OCI-LY7 (cell line): ENCODE measurements at regions not wholly inside any gene's neighbourhood (a gene's known extent, or its start where the extent isn't known, plus 50 kb on each side); places are given as distances from the start of the nearest gene placed in this dataset.

ENCODE experiments used
- BruUV-seq: library from RNA; stranded (reverse); fragments of 400-500 nt; replicated peaks from 2 replicates; lab custom pipeline; 2021; lab: Mats Ljungman, UMichigan
- CTCF ChIA-PET: fragments of 300-600 bp; sonication (Branson Sonifier 250); formaldehyde crosslinking; loops from one replicate; lab custom pipeline; 2022; ENCODE audit warnings: antibody characterized with exemption; ENCODE audit not compliant: unreplicated experiment; lab: Charles Lee
- POLR2A ChIA-PET: fragments of 300-600 bp; sonication (Branson Sonifier 250); formaldehyde crosslinking; loops from one replicate; lab custom pipeline; 2022; ENCODE audit warnings: antibody characterized with exemption; lab: Charles Lee
- DNase-seq: peaks from one replicate; pipeline ENCODE4 v3.0.0-alpha.2; 2015; ENCODE audit warnings: low spot score
- H2AFZ ChIP-seq: fragments of 200-600 bp; sonication (generic), shearing (Covaris generic); 2 replicates; pipeline ENCODE4 v1.6.1; 2014; ENCODE audit warnings: mild to moderate bottlenecking, antibody characterized with exemption, low read length, moderate library complexity
- H3K27ac ChIP-seq: fragments of 200-600 bp; sonication (generic); 2 replicates; pipeline ENCODE4 v1.5.1; 2014; ENCODE audit warnings: mixed run types, low read depth, mild to moderate bottlenecking, moderate library complexity, low read length, inconsistent platforms; ENCODE audit not compliant: poor library complexity, severe bottlenecking
- H3K36me3 ChIP-seq: fragments of 200-600 bp; sonication (generic); 2 replicates; pipeline ENCODE4 v1.6.1; 2014; ENCODE audit warnings: mild to moderate bottlenecking, antibody characterized with exemption, low read length, moderate library complexity, mixed read lengths; ENCODE audit not compliant: insufficient read depth
- H3K4me1 ChIP-seq: fragments of 200-600 bp; sonication (generic); 2 replicates; pipeline ENCODE4 v1.5.1; 2014; ENCODE audit warnings: mild to moderate bottlenecking, low read length; ENCODE audit not compliant: insufficient read depth, poor library complexity, severe bottlenecking
- H3K4me2 ChIP-seq: fragments of 200-600 bp; sonication (generic); 2 replicates; pipeline ENCODE4 v1.6.1; 2014; ENCODE audit warnings: mild to moderate bottlenecking, low read length
- H3K4me3 ChIP-seq: fragments of 200-600 bp; sonication (generic); 2 replicates; pipeline ENCODE4 v1.5.1; 2014; ENCODE audit warnings: mild to moderate bottlenecking, low read depth, low read length; ENCODE audit not compliant: poor library complexity, severe bottlenecking
- H3K79me2 ChIP-seq: fragments of 200-600 bp; sonication (generic); 2 replicates; pipeline ENCODE4 v1.6.1; 2016; ENCODE audit warnings: low read depth, mild to moderate bottlenecking, low read length, moderate library complexity, mixed read lengths; ENCODE audit not compliant: insufficient read depth
- H3K9me2 ChIP-seq: fragments of 200-600 bp; sonication (generic); 2 replicates; pipeline ENCODE4 v1.6.1; 2016; ENCODE audit warnings: mild to moderate bottlenecking, low read length, mixed read lengths; ENCODE audit not compliant: insufficient read depth
- H3K9me3 ChIP-seq: fragments of 200-600 bp; sonication (generic); 2 replicates; pipeline ENCODE4 v1.6.1; 2014; ENCODE audit warnings: mild to moderate bottlenecking, mixed run types, low read length, mixed read lengths
- H4K20me1 ChIP-seq: fragments of 200-600 bp; sonication (generic); 2 replicates; pipeline ENCODE4 v1.6.1; 2014; ENCODE audit warnings: mild to moderate bottlenecking, antibody characterized with exemption, low read length, moderate library complexity, mixed read lengths; ENCODE audit not compliant: insufficient read depth
- EZH2phosphoT487 ChIP-seq: fragments of 200-600 bp; sonication (generic); IDR thresholded peaks from 2 replicates; pipeline ENCODE4 v1.6.1; 2018; ENCODE audit warnings: low read depth, borderline replicate concordance, mild to moderate bottlenecking, mixed run types, antibody characterized with exemption, low read length, moderate library complexity, mixed read lengths
- intact Hi-C: fragments of 100-400 bp; cut with micrococcal nuclease; formaldehyde crosslinking; loops from one replicate; pipeline ENCODE4 v1.10.0; 2022; ENCODE audit not compliant: unreplicated experiment
- TF ChIP-seq, protein P1 (sequence below): fragments of 200-600 bp; sonication (generic); conservative IDR thresholded peaks from 2 replicates; pipeline ENCODE4 v1.5.1; 2014; ENCODE audit warnings: mild to moderate bottlenecking, antibody characterized with exemption, low read length, moderate library complexity, mixed read lengths

- no peak overlapping the region for H3K4me2 ChIP-seq
- DNase-seq, result no peak
- ChIA-PET CTCF (no interaction called here), POLR2A (interaction anchor here (0.6 kb wide), 1 partner anchor 46 kb away, joined by 3 read pairs; no protein-coding TSS in a partner anchor)
- BruUV-seq, result no TSS peak
- H3K4me1 ChIP-seq, result no peaks in the 10 kb centered on the region
- no peaks in the 10 kb centered on the region for H4K20me1 ChIP-seq
- H2AFZ ChIP-seq, result no peak overlapping the region
- H3K4me3 ChIP-seq, result no peak overlapping the region
- no peaks in the 10 kb centered on the region for H3K9me3 ChIP-seq
- no peaks in the 10 kb centered on the region for H3K79me2 ChIP-seq
- no peaks in the 10 kb centered on the region for H3K36me3 ChIP-seq
- no peak overlapping the region for H3K27ac ChIP-seq
- no peak for TF ChIP-seq EZH2phosphoT487
- TF ChIP-seq, protein P1, sequence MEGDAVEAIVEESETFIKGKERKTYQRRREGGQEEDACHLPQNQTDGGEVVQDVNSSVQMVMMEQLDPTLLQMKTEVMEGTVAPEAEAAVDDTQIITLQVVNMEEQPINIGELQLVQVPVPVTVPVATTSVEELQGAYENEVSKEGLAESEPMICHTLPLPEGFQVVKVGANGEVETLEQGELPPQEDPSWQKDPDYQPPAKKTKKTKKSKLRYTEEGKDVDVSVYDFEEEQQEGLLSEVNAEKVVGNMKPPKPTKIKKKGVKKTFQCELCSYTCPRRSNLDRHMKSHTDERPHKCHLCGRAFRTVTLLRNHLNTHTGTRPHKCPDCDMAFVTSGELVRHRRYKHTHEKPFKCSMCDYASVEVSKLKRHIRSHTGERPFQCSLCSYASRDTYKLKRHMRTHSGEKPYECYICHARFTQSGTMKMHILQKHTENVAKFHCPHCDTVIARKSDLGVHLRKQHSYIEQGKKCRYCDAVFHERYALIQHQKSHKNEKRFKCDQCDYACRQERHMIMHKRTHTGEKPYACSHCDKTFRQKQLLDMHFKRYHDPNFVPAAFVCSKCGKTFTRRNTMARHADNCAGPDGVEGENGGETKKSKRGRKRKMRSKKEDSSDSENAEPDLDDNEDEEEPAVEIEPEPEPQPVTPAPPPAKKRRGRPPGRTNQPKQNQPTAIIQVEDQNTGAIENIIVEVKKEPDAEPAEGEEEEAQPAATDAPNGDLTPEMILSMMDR, result no peak
- no peaks in the 10 kb centered on the region for H3K9me2 ChIP-seq
- intact Hi-C loops, result no loop called here
Measured at GRCh38 chr1:75010547-75010946, 123.6 kb upstream of the LHX8 start.

- Histone ChIP-seq H2AFZ (no peak overlapping the region), H3K9me3 (no peaks in the 10 kb centered on the region), H3K27ac (no peak overlapping the region), H3K9me2 (no peaks in the 10 kb centered on the region), H3K4me2 (no peak overlapping the region), H4K20me1 (no peaks in the 10 kb centered on the region), H3K36me3 (no peaks in the 10 kb centered on the region), H3K4me3 (no peak overlapping the region), H3K79me2 (no peaks in the 10 kb centered on the region), H3K4me1 (no peaks in the 10 kb centered on the region)
- BruUV-seq, result no TSS peak
- DNase-seq, result no peak
- TF ChIP-seq EZH2phosphoT487, result no peak
- TF ChIP-seq, protein P1, result no peak
- intact Hi-C loops, result no loop called here
- ChIA-PET POLR2A (no interaction called here), CTCF (no interaction called here)
Measured at GRCh38 chr1:75014250-75014649, 119.9 kb upstream of the LHX8 start.

DNA sequence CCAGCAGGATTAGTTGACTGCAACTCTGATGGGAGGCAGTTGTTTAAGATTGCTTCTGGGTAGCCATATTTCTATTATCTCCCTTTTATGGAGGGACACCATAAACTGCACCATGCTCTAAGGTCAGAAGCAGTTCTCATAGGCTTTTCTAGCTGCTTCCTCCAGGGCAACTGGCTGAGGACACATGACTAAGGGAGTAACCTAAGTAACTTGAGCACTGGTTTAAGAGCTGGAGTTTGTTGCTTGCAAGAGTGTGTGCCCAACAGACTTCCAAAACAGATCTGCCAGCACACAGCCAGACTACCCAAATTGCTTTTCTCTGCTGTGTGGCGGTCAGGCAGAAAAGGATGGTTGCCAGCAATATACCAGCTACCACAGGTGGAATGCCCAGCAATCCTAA is 111.2 kb upstream of the LHX8 start:
- TF ChIP-seq EZH2phosphoT487, result no peak
- TF ChIP-seq, protein P1, result no peak
- BruUV-seq, result no TSS peak
- Histone ChIP-seq H3K36me3 (no peaks in the 10 kb centered on the region), H3K27ac (no peak overlapping the region), H3K4me3 (no peak overlapping the region), H3K9me2 (no peaks in the 10 kb centered on the region), H3K79me2 (no peaks in the 10 kb centered on the region), H3K9me3 (no peaks in the 10 kb centered on the region), H3K4me1 (no peaks in the 10 kb centered on the region), H2AFZ (no peak overlapping the region), H4K20me1 (no peaks in the 10 kb centered on the region), H3K4me2 (no peak overlapping the region)
- DNase-seq, result no peak
- ChIA-PET POLR2A (no interaction called here), CTCF (no interaction called here)
- intact Hi-C loops, result no loop called here
